ENCODE measurements at regions not wholly inside any gene's neighbourhood (a gene's known extent, or its start where the extent isn't known, plus 50 kb on each side); places are given as distances from the start of the nearest gene placed in this dataset.

- no peak for TF ChIP-seq CTCF (IDR thresholded peaks at IDR 0.05)
- TF ChIP-seq POLR2A (IDR thresholded peaks at IDR 0.05), result no peak
Measured at GRCh38 chr11:112724496-112724790, 236.8 kb upstream of the NCAM1 start.
